T-helper 2 cell (primary cell): ENCODE measurements at regions not wholly inside any gene's neighbourhood (a gene's known extent, or its start where the extent isn't known, plus 50 kb on each side); places are given as distances from the start of the nearest gene placed in this dataset.

Experiments
- DNase-seq, 5 experiments: peaks; one replicate each; pipeline versions ENCODE4 v3.0.0 to v3.0.0-alpha.2; 2012 to 2022

DNA sequence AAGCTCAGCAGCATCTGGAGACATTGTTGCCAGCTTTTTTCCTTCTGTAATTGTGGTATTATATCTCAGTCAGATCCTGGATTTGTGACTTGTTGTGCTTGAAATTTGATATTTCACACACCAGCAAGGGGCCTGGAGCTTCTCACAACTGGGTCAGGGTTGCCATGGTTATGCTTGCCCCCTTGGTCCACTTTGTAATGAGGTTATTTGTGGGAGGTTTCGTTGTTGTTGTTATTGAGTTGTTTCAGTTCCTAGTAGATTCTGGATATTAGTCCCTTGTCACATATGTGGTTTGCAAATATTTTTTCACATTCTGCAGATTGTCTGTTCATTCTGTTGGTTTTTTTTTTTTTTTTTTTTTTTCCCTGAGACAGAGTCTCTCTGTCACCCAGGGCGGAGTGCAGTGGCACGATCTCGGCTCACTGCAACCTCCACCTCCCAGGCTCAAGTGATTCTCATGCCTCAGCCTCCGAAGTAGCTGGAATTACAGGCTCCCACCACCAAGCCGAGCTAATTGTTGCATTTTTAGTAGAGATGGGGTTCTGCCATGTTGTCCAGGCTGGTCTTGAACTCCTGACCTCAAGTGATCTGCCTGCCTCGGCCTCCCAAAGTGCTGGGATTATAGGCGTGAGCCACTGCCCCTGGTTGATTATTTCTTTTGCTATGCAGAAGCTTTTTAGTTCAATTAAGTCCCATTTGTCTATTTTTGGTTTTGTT lies 80.6 kb upstream of the ETV6 start:
- no peak for DNase-seq

DNA sequence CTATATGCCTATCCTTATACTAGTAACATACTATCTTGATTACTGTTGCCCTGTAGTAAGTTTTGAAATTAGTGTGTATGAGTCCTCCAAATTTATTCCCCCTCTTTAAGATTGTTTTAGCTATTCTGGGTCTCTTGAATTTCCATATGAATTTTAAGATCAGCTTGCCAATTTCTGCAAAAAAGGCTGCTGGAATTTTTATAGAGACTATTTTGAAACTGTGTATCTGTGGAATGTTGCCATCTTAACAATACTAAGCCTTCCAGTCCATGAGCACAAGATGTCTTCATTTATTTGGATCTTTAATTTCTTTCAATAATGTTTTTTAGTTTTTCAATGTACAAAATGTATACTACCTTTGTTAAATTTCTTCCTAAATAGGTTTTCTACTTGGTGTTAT lies 79.8 kb upstream of the ETV6 start:
- no peak for DNase-seq

DNA sequence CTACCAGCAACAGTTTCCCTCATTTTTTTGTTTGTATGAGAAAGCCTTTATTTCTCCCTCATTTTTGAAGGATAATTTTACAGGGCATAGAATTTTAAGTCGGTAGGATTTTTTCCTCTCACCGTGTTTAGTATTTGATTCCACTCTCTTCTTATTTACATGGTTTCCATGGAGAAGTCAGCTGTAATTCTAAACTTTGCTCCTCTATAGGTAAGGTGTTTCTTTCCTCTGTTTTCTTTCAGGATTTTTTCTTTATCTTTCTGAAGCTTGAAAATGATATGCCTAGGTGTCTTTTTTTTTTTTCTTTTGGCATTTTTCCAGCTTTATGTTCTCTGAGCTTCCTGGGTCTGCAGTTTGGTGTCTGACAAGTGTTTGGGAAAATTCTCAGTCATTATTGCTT lies 75.6 kb upstream of the ETV6 start:
- DNase-seq, result no peak

DNA sequence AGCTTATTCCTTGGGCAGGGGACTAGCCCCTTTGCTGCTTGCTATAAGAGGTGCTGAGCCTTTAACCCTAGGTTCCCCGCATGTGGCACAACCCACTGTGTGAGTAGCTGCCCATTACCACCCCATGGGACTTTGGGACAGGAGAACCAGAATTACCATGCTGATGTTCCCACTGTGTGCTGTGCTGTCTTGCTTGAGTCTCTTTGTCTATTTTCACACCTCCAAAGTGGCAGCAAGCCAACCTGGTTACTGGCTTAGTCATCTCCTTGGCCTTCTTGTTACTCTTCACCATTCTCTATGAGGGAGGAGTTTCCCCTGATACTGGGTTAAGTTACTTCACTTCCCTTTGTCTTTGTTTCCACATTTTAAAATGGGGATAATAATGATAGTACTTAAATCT lies 73.4 kb upstream of the ETV6 start:
- peak in 1 of 5 experiments; percentile 7 for DNase-seq

DNA sequence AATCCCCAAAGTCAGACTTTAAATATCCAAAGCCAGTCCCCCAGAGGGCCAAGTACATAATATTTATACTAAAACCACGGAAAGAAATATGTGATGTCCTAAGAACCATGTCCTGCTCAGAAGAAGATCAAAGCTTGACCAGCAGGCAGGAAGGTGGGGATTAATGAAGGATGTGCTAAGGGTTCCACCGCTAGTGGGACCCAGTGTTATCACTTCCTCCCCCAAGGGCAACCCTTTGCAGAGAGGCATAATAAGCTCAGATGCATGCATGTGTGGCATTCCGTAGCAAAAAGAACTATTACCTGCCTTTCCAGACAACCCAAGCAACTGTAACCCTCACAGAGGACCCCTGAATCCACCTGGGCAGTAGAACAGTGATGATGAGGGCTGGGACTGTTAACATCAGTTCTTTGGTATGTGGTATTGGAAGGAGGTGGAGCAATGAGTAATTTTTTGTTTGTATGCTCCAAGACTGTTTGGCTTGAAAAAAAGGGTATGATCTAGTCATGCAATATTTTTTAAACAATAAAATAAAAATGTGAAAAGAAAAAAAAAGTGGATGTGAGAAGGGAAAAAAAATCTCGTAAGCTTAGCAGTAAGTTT lies 71.7 kb upstream of the ETV6 start:
- no peak for DNase-seq

DNA sequence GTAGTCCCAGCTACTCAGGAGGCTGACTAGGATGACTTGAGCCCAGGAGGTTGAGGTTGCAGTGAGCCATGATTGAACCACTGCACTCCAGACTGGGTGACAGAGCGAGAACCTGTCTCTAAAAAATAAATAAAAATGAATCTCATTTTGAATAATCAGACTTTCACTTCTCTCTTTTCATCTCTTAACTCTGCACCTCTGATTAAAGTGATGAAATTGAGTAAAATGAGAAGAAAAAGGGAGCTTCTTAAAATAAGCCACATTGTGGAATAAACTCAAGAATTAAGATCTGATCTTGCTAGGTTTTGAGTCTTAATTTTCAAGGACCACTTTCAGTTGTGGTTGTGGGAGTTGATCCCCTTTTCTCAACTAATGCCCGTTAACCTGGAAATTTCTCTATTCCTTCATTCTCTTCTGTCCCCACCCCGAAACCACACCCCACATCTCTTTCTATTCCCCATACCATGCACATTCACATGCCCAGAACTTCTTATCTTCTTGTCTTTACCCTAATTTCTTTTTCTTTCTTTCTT lies 70.9 kb upstream of the ETV6 start:
- DNase-seq, result peak in 1 of 5 experiments; percentile 21

DNA sequence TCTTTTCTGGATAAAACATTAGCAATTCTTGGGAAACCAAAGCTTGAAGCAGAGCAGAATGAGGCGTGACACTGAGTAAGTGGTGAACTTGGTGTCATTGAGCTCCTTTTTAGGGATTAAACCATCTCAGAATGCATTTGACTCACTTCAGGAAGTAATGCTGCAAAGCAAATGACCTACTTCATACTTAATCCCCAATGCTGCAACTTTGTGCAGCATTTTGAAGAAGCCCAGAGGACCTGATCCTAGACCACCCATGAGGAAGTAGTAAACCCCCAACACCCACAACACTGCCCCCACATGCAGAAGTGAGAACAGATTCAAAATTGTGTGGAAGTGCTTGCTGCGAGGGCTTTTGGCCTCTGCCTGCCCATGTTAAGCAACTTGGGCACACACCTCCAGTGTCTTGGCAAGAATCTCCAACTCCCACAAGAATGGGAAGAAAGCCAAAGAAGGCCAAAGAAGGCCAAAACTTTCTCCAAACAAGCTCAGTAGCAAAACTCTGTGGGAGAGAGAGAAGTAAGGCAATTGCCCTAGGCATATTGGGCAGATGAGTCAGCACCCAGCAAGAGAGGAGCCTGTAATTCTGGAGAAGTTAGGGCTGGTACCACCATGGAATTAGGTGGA lies 69.2 kb upstream of the ETV6 start:
- no peak for DNase-seq

DNA sequence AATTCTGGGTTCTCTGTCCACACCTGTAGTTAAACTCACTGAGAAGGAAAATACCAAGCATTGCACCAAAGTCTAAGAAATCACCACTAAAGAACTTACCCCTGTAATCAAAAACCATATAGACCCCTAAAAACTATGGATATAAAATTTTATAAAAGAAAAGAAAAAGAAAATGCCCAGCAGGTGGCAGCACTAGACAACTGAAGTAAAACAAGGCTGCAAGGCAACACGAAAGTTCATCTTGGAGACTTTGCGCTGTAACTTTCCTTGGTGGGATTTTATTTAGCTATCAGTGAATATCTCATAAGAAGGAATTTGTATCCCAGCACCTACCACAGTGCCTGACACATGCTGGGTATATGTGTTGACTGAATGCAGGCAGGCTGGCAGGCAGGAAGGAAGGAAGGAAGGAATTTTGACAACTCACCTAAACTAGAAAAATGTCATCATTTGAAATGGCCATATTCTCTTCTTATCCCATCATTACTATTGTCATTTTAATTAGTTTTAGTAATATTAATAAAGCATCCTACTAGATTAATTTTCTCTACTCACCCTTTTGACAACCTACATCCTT lies 68.2 kb upstream of the ETV6 start:
- peak; percentile 12 to 68 (median 42) for DNase-seq

DNA sequence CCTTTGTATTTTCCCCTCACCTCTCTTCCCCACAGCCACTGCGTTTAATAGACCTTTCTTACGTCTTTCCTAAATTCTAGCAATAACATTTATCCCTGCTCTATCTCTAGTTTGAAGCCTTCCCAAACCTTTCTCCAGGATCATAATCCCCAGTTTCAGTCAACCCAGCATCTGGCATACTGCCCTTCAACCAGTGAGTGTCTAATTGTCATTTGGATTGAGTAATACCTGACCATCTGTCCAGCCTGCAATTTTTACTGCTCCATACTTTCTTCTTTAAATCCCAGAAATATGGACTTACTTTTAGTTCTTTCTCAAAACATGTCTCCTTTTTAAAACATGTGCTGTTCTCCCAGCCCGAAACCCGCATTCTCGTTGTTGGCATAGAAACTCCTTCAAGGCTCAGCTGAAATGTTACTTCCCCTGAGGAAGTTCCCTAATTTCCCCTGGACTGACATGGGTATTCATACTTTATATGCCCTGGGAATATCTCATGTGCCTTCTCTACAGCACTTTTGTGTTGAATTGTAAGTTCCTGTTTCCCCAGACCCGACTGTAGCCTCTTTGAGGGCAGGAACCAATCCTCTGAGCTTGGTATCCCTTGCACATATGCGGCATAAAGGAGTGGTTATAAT lies 65.1 kb upstream of the ETV6 start:
- DNase-seq, result no peak

DNA sequence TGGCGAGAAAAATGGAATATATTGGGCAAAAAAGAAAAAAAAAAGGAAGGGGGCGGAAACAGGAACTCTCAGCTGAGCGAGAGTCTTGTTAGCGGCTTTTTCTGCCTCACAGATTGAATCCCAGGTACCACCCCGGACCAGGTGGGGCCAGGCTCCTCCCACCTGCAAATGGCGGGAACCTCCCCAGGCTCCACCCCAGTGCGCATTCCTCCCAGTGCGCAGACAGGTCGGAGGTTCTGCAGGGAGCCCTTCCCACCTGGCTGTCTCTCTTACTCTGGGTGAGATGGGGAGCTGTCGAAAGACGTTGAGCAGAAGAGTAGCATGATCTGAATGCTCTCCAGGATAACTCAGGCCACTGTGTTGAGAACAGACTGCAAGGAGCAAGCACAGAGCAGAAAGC lies 57.0 kb upstream of the ETV6 start:
- no peak for DNase-seq

DNA sequence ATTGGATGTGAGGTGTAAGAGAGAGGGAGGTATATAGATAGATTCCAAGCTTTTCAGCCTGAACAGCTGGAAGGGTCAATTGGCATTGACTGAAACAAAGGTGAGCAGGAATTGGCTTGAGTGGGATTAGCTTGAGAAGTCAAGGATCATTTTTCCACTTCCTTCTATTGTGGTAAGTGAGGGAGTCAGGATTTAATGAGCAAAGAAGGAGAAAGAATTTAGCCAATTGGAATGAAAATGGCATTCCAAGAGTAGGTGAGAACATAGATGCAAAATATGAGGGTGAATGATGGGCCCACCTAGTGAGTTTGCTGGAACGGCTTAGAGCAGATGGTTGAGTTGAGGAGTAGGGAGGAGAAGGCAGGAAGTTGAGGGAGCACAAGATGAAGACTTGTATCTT lies 56.5 kb upstream of the ETV6 start:
- no peak for DNase-seq

DNA sequence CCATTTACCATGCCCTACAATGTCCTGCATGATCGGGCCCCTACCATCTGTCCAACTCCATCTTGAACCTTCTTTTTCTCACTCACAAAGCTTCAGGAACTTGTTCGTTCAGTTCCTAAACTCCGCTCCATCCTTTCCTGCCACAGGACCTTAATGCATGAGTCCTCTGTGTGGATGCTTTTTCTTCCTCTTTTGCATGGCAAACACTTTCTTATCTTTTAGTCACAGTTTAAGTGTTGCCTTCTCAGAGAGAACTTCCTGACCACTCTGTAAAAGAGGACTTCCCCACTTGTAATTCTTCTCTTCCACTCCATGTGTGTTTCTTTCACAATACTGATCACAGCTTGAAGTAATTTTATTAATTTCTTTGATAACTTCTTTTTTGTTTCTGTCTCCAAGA lies 54.4 kb upstream of the ETV6 start:
- no peak for DNase-seq

DNA sequence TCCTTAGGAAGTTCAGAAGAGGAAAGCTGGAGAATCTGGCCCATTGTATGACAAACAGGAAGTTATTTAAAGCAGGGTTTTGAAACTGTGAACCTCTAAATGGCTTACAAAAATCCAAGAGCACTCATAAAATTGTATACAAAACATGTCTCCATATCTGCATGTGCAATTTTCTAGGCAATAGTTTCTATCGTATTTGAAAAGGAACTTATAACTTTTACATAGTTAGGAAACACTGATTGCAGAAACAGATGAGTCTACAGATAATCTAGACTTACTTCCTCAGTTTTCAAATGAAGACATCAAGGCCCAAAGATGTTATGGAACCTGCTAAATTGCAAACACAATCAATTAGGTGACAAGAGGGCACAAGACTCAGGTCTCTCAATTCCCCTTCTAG lies 53.3 kb upstream of the ETV6 start:
- no peak for DNase-seq

DNA sequence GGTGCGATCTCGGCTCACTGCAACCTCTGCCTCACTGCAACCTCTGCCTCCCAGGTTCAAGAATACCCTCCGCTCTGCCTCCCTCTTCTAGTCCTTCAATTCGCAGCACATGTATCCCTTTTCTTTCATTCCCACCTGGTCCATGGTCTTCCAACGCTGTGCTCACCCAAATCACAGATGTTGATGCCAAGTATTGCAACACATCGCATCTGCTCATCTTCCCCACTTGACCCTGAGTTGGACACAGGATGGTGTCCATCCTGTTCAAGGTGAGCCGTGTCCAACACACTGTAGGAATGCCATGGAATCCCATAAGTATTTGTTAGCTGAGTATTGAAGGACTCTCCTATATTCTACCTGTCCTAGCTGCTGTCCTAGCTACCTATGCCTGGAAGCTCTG lies 50.6 kb upstream of the ETV6 start:
- DNase-seq, result no peak
